HCT116 (cell line): ENCODE measurements at regions not wholly inside any gene's neighbourhood (a gene's known extent, or its start where the extent isn't known, plus 50 kb on each side); places are given as distances from the start of the nearest gene placed in this dataset.

Experiments used
- ATAC-seq: fragments of 200-7000 bp; cut with Tn5 transposase; 2 replicates; pipeline ENCODE4 v1.9.1; 2020; ENCODE audit warnings: mild to moderate bottlenecking, moderate library complexity
- BruUV-seq: library from RNA; stranded (reverse); fragments of 400-500 nt; replicated peaks from 2 replicates; lab custom pipeline; 2021; lab: Mats Ljungman, UMichigan
- CTCF ChIA-PET: fragments of 300-600 bp; sonication (Branson Sonifier 250); formaldehyde crosslinking; loops from one replicate; lab custom pipeline; 2021; ENCODE audit warnings: antibody characterized with exemption; lab: Charles Lee
- POLR2A ChIA-PET: fragments of 300-600, 350-600 bp; sonication (Branson Sonifier 250); formaldehyde crosslinking; loops from one replicate; lab custom pipeline; 2021; ENCODE audit warnings: antibody characterized with exemption; lab: Charles Lee
- RAD21 ChIA-PET, 2 experiments: fragments of 300-600 bp; sonication (Branson Sonifier 250); formaldehyde crosslinking; loops; one replicate each; lab custom pipeline; 2023; ENCODE audit warnings: low total read pairs in 2 of 2; ENCODE audit not compliant: uncharacterized antibody in 2 of 2, unreplicated experiment in 2 of 2, low non-redundant PET in 1 of 2; lab: Charles Lee
- DNase-seq: peaks from one replicate; pipeline ENCODE4 v3.0.0-alpha.2; 2010; ENCODE audit warnings: low read depth, low spot score
- H2AFZ ChIP-seq: fragments of 200-600 bp; shearing (Covaris generic), sonication (generic); 2 replicates; pipeline ENCODE4 v1.6.1; 2017; ENCODE audit warnings: low read depth, mixed run types, mixed read lengths, antibody characterized with exemption, low read length; ENCODE audit not compliant: poor library complexity, severe bottlenecking
- H3K27ac ChIP-seq: 2 replicates; pipeline ENCODE4 v1.5.1; 2012; ENCODE audit warnings: low read depth, low read length
- H3K27me3 ChIP-seq: fragments of 200-600 bp; sonication (generic); 2 replicates; pipeline ENCODE4 v1.6.1; 2016; ENCODE audit warnings: mixed run types, low read length, mixed read lengths; ENCODE audit not compliant: insufficient read depth
- H3K36me3 ChIP-seq, 2 experiments: fragments of 200-500 bp in 1 of 2; fragments of 200-600 bp in 1 of 2; sonication (Bioruptor generic) in 1 of 2; sonication (generic) in 1 of 2; 2 replicates each; pipeline versions ENCODE4 v1.5.1 to v1.6.1; 2014 to 2016; ENCODE audit warnings: low read length in 2 of 2, inconsistent platforms in 1 of 2, mixed read lengths in 1 of 2, mixed run types in 1 of 2; ENCODE audit not compliant: insufficient read depth in 2 of 2, control insufficient read depth in 1 of 2
- H3K4me1 ChIP-seq, 2 experiments: fragments of 200-600 bp in 1 of 2; sonication (generic) in 1 of 2; 2 replicates each; pipeline versions ENCODE4 v1.5.1 to v1.6.1; 2012 to 2017; ENCODE audit warnings: low read length in 2 of 2, inconsistent platforms in 1 of 2, mild to moderate bottlenecking in 1 of 2, mixed read lengths in 1 of 2, mixed run types in 1 of 2, moderate library complexity in 1 of 2; ENCODE audit not compliant: insufficient read depth in 2 of 2, control insufficient read depth in 1 of 2
- H3K4me2 ChIP-seq: fragments of 200-600 bp; sonication (generic); 2 replicates; pipeline ENCODE4 v1.6.1; 2017; ENCODE audit warnings: mixed run types, low read length, mixed read lengths
- H3K4me3 ChIP-seq, 2 experiments: fragments of 200-600 bp in 1 of 2; sonication (generic) in 1 of 2; replicated peaks in 1 of 2; 2 replicates each; pipeline ENCODE4 v1.5.1; 2011 to 2016; ENCODE audit warnings: low read length in 2 of 2, control low read depth in 1 of 2, low read depth in 1 of 2, mild to moderate bottlenecking in 1 of 2, mixed read lengths in 1 of 2, mixed run types in 1 of 2
- H3K79me2 ChIP-seq: fragments of 200-600 bp; sonication (generic); 2 replicates; pipeline ENCODE4 v1.6.1; 2017; ENCODE audit warnings: mild to moderate bottlenecking, mixed run types, low read length, moderate library complexity, mixed read lengths; ENCODE audit not compliant: insufficient read depth
- H3K9ac ChIP-seq: fragments of 200-600 bp; sonication (generic); 2 replicates; pipeline ENCODE4 v1.6.1; 2016; ENCODE audit warnings: low read length, mixed read lengths
- H3K9me2 ChIP-seq: fragments of 200-600 bp; sonication (generic), shearing (Covaris generic); 2 replicates; pipeline ENCODE4 v1.6.1; 2017; ENCODE audit warnings: mixed run types, mild to moderate bottlenecking, moderate library complexity; ENCODE audit not compliant: insufficient read depth
- H3K9me3 ChIP-seq, 2 experiments: fragments of 200-500 bp in 1 of 2; fragments of 200-600 bp in 1 of 2; sonication (Bioruptor generic) in 1 of 2; sonication (generic) in 1 of 2; 2 replicates each; pipeline ENCODE4 v1.6.1; 2014 to 2017; ENCODE audit warnings: low read length in 2 of 2, mixed read lengths in 2 of 2, inconsistent platforms in 1 of 2, low read depth in 1 of 2, mild to moderate bottlenecking in 1 of 2, mixed run types in 1 of 2, moderate library complexity in 1 of 2; ENCODE audit not compliant: control insufficient read depth in 1 of 2, insufficient read depth in 1 of 2
- H4K20me1 ChIP-seq: fragments of 200-600 bp; sonication (generic), shearing (Covaris generic); 2 replicates; pipeline ENCODE4 v1.6.1; 2017; ENCODE audit warnings: mixed run types, mild to moderate bottlenecking, moderate library complexity; ENCODE audit not compliant: insufficient read depth
- ATF3 ChIP-seq: IDR thresholded peaks from 2 replicates; pipeline ENCODE4 v1.6.1; 2012
- CBX3 ChIP-seq: IDR thresholded peaks from 2 replicates; pipeline ENCODE4 v1.6.1; 2012; ENCODE audit warnings: low read depth
- CEBPB ChIP-seq: IDR thresholded peaks from 2 replicates; pipeline ENCODE4 v1.6.1; 2012; ENCODE audit warnings: low read depth
- CTCF ChIP-seq, 3 experiments: fragments of 200-600 bp in 1 of 3; sonication (generic) in 1 of 3; IDR thresholded peaks in 2 of 3; conservative IDR thresholded peaks in 1 of 3; 2 replicates each; pipeline ENCODE4 v1.5.1; 2012 to 2017; ENCODE audit warnings: low read depth in 2 of 3, low read length in 2 of 3, antibody characterized with exemption in 1 of 3, borderline replicate concordance in 1 of 3, control low read depth in 1 of 3, mild to moderate bottlenecking in 1 of 3, mixed read lengths in 1 of 3, mixed run types in 1 of 3, moderate library complexity in 1 of 3; ENCODE audit not compliant: insufficient read depth in 1 of 3
- EGR1 ChIP-seq: IDR thresholded peaks from 2 replicates; pipeline ENCODE4 v1.6.1; 2012; ENCODE audit warnings: low read depth
- ELF1 ChIP-seq: IDR thresholded peaks from 2 replicates; pipeline ENCODE4 v1.6.1; 2012; ENCODE audit warnings: low read depth, borderline replicate concordance
- EZH2 ChIP-seq: fragments of 200-600 bp; sonication (generic); IDR thresholded peaks from 2 replicates; pipeline ENCODE4 v1.6.1; 2017; ENCODE audit warnings: antibody characterized with exemption, mixed run types
- EZH2phosphoT487 ChIP-seq: fragments of 200-600 bp; IDR thresholded peaks from 2 replicates; pipeline ENCODE4 v1.6.1; 2018; ENCODE audit warnings: antibody characterized with exemption, borderline replicate concordance
- FOSL1 ChIP-seq: IDR thresholded peaks from 2 replicates; pipeline ENCODE4 v1.6.1; 2012; ENCODE audit warnings: low read depth
- MAX ChIP-seq: IDR thresholded peaks from 2 replicates; pipeline ENCODE4 v1.6.1; 2012
- POLR2AphosphoS5 ChIP-seq: IDR thresholded peaks from 2 replicates; pipeline ENCODE4 v1.6.1; 2011; ENCODE audit warnings: mild to moderate bottlenecking, low read depth, low read length, moderate library complexity
- SIN3A ChIP-seq: IDR thresholded peaks from 2 replicates; pipeline ENCODE4 v1.6.1; 2012; ENCODE audit warnings: low read depth
- SP1 ChIP-seq: IDR thresholded peaks from 2 replicates; pipeline ENCODE4 v1.6.1; 2012; ENCODE audit warnings: low read depth
- SRF ChIP-seq: IDR thresholded peaks from 2 replicates; pipeline ENCODE4 v1.6.1; 2012; ENCODE audit warnings: low read depth
- TCF7L2 ChIP-seq: IDR thresholded peaks from 2 replicates; pipeline ENCODE4 v1.7.0; 2011; ENCODE audit warnings: borderline replicate concordance, inconsistent platforms; ENCODE audit not compliant: insufficient read depth, insufficient read length; ENCODE audit errors: extremely low read depth
- YY1 ChIP-seq: IDR thresholded peaks from 2 replicates; pipeline ENCODE4 v1.6.1; 2011; ENCODE audit warnings: low read length, low read depth, moderate library complexity, mild to moderate bottlenecking; ENCODE audit not compliant: insufficient replicate concordance; ENCODE audit errors: extremely low read depth
- ZBTB33 ChIP-seq: IDR thresholded peaks from 2 replicates; pipeline ENCODE4 v1.6.1; 2011; ENCODE audit warnings: mild to moderate bottlenecking, low read length, moderate library complexity; ENCODE audit not compliant: insufficient replicate concordance; ENCODE audit errors: extremely low read depth
- ZFX ChIP-seq: fragments of 450-650 bp; IDR thresholded peaks from 2 replicates; pipeline ENCODE4 v1.6.1; 2017
- ZNF274 ChIP-seq: fragments of 200-500 bp; sonication (Bioruptor generic); IDR thresholded peaks from 2 replicates; pipeline ENCODE4 v1.6.1; 2014; ENCODE audit warnings: mild to moderate bottlenecking, low read depth, low read length, inconsistent platforms
- intact Hi-C: fragments of 100-400 bp; cut with micrococcal nuclease; formaldehyde crosslinking; loops from 2 replicates; pipeline ENCODE4 v1.10.0; 2022

- no peaks in the 10 kb centered on the region for H3K9me2 ChIP-seq
- H3K79me2 ChIP-seq, result no peaks in the 10 kb centered on the region
- no peaks in the 10 kb centered on the region for H4K20me1 ChIP-seq
- no peak overlapping the region for H3K27ac ChIP-seq
- H3K9me3 ChIP-seq, result no peaks in the 10 kb centered on the region
- POLR2A ChIA-PET, result no interaction called here
- no peaks in the 10 kb centered on the region for H3K36me3 ChIP-seq
- DNase-seq (no peak), ATAC-seq (no peak)
- intact Hi-C loops, result no loop called here
- no peak overlapping the region for H3K4me3 ChIP-seq
- peaks cover 0 to 14% of the 10 kb centered on the region in 2 experiments; a peak in 2 of 4 replicates for H3K4me1 ChIP-seq
- no peak overlapping the region for H2AFZ ChIP-seq
- RAD21 ChIA-PET, result no interaction called here
- no TSS peak for BruUV-seq
- H3K9ac ChIP-seq, result no peak overlapping the region
- TF ChIP-seq EZH2phosphoT487 (no peak), CBX3 (no peak), FOSL1 (no peak), POLR2AphosphoS5 (no peak), ELF1 (no peak), ZNF274 (no peak), SP1 (no peak), TCF7L2 (no peak), EZH2 (no peak), SRF (no peak), ZFX (no peak), YY1 (no peak), EGR1 (no peak), SIN3A (no peak), ZBTB33 (no peak), CEBPB (no peak), CTCF (IDR thresholded peaks at IDR 0.05 in 2 of 3, conservative IDR thresholded peaks at IDR 0.05 in 1 of 3; ENCODE audit: borderline replicate concordance in 1 of 3, insufficient read depth in 1 of 3, low read depth in 2 of 3, low read length in 2 of 3) (no peak), ATF3 (no peak), MAX (no peak)
- no peak overlapping the region for H3K4me2 ChIP-seq
- no peaks in the 10 kb centered on the region for H3K27me3 ChIP-seq
- CTCF ChIA-PET, result no interaction called here
Observed at GRCh38 chr4:145281224-145281623, 100.8 kb upstream of the OTUD4 start.
